GM10248 (cell line): ENCODE measurements at regions not wholly inside any gene's neighbourhood (a gene's known extent, or its start where the extent isn't known, plus 50 kb on each side); places are given as distances from the start of the nearest gene placed in this dataset.

ENCODE experiments used
- CTCF ChIA-PET: fragments of 300-600 bp; sonication (Branson Sonifier 250); formaldehyde crosslinking; extraction: SDS; loops from one replicate; lab custom pipeline; 2021; ENCODE audit warnings: antibody characterized with exemption; lab: Yijun Ruan, JAX
- POLR2A ChIA-PET: fragments of 350-650 bp; sonication (Branson Sonifier 250); formaldehyde crosslinking; extraction: SDS; loops from one replicate; lab custom pipeline; 2020; ENCODE audit warnings: antibody characterized with exemption; lab: Yijun Ruan, JAX
- DNase-seq: peaks from one replicate; pipeline ENCODE4 v3.0.0; 2012; ENCODE audit errors: extremely low spot score
- CTCF ChIP-seq: IDR thresholded peaks from 2 replicates; pipeline ENCODE4 v1.5.1; 2012; ENCODE audit warnings: mild to moderate bottlenecking, low read depth; ENCODE audit errors: extremely low read depth, missing control alignments, control extremely low read depth

- ChIA-PET POLR2A (no interaction called here), CTCF (no interaction called here)
- no peak for TF ChIP-seq CTCF
- no peak for DNase-seq
Observed at GRCh38 chr15:53354874-53355273, 404.6 kb downstream of the WDR72 start.

DNA sequence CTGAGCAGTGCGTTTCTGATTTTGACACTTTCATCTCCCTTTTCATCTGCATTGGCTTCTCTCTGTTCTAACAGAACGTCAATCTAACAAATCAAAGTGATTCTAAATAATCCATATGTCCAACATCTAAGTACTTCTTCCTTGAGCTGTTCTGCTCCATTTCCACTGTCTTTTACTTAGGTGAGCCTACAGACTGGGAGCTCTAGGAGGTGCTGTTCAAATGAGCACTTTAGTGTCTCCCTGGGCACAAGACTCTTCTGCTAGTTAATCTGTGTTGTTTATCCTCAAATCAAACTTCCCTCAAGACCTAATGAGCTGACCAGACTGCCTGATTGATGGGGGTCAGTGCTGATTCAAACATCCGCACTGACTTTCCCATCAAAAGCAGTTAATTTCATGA lies 408.1 kb downstream of the WDR72 start:
- TF ChIP-seq CTCF, result no peak
- CTCF ChIA-PET, result interaction anchor here (1.3 kb wide), 1 partner anchor 12 kb away, joined by 4 read pairs; no protein-coding TSS in a partner anchor
- DNase-seq, result no peak
- POLR2A ChIA-PET, result no interaction called here

GRCh38 chr15:53346583-53346982 lies 412.9 kb downstream of the WDR72 start:
- ChIA-PET POLR2A (no interaction called here), CTCF (no interaction called here)
- DNase-seq, result no peak
- TF ChIP-seq CTCF, result no peak

- ChIA-PET CTCF (no interaction called here), POLR2A (no interaction called here)
- DNase-seq, result no peak
- no peak for TF ChIP-seq CTCF
Observed at GRCh38 chr15:53331328-53332190, 427.9 kb downstream of the WDR72 start.

GRCh38 chr15:53328341-53328740 lies 431.1 kb downstream of the WDR72 start:
- no peak for TF ChIP-seq CTCF
- CTCF ChIA-PET, result no interaction called here
- no peak for DNase-seq

DNA sequence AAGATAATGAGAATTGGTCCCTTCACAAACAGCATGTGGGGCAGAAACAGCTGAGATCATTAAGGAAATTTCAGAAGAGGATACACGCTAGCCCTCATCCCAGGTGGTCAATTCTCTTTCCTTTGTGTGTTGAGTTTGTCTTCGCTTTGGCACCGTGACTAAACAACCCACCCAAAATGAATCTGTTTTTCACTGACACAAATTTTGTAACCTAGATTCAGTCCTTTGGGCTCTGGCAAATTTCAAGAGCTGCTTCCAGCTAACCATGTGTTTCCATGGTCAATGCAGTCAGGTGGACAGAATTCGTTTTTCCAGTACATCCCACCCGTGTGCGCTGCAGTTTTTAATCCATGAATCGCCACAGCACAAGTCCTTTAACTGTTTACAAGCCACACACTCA lies 435.4 kb downstream of the WDR72 start:
- no peak for DNase-seq
- CTCF ChIA-PET, result interaction anchor here (1.7 kb wide), 1 partner anchor 19 kb away, joined by 7 read pairs; no protein-coding TSS in a partner anchor
- POLR2A ChIA-PET, result no interaction called here
- TF ChIP-seq CTCF, result no peak

More at GRCh38 chr15:53328341-53328740, 431.1 kb downstream of the WDR72 start:
- POLR2A ChIA-PET, result no interaction called here
